ENCODE measurements at regions not wholly inside any gene's neighbourhood (a gene's known extent, or its start where the extent isn't known, plus 50 kb on each side); places are given as distances from the start of the nearest gene placed in this dataset.

DNA sequence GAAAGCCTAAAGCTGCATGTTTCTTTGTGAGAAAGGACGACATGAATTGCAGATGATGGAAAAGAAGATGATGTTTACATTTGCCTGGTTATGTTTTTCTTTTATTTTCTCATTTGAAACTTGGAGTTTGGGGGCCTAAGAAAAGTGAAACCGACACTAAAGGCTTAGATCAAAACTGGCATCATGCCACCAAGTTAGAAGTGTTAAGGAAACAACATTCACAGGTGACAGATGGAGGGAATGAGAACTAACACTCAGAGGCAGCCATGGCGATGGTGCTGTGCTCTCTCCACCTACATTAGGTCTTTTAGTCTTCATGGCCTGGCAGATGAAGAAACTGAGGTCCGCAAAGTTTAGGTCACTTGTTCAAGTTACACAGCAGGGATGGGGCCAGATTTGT, 923.6 kb downstream of the TUSC7 start:
- no peak for DNase-seq (ENCODE audit: low read depth in 2 of 3, low spot score in 1 of 3)

DNA sequence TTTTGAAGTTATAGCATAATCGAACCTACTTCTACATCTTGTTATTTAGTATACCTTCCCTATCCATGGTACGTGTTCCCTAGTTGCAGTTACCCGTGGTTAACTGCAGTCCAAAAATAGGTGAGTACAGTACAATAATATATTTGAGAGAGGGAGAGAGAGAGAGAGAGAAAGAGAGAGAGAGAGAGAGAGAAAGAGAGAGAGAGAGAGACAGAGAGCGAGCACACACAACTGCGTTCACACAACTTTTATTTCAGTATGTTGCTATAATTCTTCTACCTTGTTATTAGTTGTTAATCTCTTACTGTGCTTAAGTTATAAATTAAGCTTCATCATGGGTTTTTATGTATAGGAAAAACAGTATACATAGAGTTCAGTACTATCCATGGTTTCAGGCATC, 928.1 kb downstream of the TUSC7 start:
- DNase-seq (ENCODE audit: low read depth in 2 of 3, low spot score in 1 of 3), result no peak

DNA sequence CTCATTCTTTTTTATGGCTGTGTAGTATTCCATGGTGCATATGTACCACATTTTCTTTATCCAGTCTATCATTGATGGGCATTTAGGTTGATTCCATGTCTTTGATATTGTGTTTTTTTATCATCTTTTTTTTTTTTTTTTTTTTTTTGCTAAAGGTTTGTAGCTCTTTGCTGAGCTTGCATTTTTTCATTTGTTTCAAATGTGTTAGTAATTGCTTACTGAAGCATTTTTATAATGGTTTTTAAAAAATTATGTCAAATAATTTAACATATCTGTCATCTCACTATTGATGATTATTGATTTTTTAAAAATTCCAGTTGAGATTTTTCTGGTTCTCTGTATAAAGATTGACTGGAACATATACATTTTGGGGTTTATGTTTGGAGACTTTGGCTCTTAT, 934.6 kb downstream of the TUSC7 start:
- DNase-seq (ENCODE audit: low read depth in 2 of 3, low spot score in 1 of 3), result no peak

DNA sequence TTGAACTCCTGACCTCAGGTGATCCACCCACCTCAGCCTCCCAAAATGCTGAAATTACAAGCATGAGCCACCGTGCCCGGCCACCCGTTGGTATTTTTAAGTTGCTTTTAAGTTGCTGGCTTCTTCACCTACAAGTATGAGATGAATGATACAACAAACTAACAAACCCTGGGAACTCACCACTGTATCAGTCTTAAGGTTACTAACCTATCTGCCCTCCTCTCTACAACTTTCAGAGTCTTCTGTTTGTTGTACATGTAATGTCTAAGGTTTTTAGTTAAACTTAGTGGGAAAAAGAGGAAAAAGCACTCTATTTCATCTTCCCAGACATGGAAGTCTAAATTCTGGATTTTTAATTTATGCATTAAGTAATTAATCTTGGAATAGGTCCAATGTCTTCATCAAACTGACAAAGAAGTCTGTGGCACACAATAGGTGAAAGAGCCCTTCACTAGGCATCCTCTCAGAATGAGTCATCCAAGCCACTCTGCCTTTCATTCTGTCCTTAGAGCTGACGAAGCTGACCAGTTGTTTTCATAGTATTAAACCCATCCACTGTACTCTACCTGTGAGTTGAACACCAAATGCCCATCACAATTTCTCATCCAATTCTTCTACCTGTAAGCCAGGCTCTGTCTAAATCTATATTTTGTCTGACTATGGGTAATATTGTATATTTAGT, 936.1 kb downstream of the TUSC7 start:
- no peak for DNase-seq (ENCODE audit: low read depth in 2 of 3, low spot score in 1 of 3)

DNA sequence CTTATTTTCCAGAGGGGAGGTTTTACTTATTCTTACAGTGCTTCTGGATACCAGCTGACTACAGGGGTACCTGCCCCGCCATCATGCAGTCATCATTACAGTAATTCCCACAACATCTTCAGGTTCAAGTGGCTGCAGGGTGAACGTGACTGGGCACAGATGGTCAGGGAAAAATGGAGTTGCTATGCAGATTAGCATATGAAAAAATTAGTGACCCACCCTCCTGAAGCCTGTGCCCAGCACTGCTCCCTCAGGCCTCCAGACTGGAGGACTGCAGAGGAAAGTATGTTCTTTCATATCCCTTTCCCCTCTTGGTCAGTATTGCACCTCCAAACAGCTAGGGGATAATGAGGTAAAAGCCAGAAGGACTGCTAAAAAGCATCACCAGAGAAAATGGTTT, 937.9 kb downstream of the TUSC7 start:
- DNase-seq (ENCODE audit: low read depth in 2 of 3, low spot score in 1 of 3), result no peak

DNA sequence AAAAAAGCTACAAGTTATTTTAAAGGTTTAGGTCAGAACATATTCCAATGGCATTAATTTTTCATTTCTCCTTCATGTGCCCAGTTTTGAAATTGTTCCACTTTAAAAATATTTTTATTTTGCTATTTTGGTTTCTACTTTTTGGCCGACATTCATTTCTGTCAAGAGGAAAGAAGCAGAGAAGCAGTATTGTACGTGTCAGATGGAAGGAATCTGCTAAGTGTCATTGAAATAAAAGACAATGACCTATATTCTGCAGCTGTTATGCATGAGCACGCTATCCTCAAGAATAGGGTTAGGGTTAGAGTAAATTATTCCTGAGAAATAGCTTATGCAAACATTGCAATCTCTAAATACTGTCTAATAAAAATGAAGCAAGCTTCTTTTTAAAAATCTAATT, 941.7 kb downstream of the TUSC7 start:
- DNase-seq (ENCODE audit: low read depth in 2 of 3, low spot score in 1 of 3), result no peak

DNA sequence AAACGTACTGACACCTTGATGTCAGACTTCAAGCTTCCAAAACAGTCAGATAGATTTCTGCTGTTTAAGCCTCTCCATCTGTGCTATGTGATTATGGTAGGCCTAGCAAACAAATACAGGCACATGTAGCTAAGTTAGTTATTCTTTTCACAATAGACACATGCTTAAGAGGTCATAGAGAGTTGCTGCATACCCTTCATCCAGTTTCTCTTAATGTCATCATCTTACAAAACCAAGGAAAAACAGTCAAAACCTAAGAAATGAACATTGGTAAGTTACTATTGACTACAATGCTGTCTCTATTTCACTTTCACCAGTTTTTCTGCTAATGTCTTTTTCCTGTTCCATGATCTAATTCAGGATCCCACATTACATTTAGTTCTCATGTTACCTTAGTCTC, 946.8 kb downstream of the TUSC7 start:
- DNase-seq (ENCODE audit: low read depth in 2 of 3, low spot score in 1 of 3), result no peak

DNA sequence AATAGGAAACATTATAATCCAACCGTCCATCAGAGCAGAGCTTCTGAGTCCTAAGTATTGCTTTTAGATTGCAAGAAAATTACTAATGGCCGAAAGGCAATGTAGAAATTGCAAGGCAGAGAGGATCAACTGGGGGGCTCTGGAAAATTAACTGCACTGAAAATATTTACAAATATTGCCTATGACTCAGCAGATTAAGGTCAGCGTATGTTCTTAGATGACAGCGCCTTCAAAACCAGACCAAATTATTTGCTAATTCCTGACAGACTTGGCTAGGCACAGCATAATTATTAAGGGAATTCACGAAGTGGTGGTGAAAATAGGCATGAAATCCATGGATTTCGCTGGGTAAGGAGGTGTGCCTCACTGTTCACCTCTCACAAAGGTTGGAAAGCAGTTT, 947.7 kb downstream of the TUSC7 start:
- DNase-seq (ENCODE audit: low read depth in 2 of 3, low spot score in 1 of 3), result no peak

DNA sequence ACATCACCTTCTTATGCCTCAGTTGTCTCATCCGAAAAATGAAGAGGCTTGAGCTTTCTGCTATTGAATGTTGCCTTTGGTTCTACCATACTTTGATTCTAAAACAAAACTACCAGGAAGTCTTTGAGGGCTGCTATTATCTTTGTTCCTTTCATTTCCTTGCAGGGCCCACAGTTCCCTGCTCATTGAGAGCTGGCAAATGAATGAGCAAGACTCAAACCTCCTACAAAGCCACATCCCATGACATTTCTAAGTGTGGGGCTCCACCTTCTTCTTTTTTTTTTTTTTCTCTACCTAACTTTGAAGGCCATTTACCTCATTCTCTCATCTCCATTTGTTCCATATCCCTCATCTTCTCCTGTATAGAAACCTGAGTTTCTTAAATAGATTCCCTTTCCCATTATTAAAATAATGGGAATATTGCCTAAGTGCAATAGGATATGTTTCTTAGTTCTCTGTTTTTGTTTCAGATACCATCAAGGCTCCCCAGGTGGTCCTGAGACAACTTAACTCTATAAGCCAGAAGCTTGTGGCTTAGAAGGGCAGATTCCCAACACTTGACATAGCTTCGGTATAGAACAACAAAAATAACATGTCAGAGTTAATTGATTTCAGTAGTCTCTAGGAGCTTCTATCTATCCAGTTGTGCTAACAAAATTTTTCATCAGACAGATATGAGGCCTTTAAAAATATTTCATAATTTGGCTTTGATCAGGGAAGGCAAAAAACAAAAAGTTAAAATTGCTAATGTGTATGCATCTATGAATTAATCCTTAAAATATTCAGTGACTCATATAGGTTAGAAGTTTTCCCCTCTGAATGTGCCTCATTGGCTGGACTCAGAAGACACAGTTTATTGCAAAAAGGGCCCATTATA, 951.6 kb downstream of the TUSC7 start:
- DNase-seq (ENCODE audit: low read depth in 2 of 3, low spot score in 1 of 3), result no peak

DNA sequence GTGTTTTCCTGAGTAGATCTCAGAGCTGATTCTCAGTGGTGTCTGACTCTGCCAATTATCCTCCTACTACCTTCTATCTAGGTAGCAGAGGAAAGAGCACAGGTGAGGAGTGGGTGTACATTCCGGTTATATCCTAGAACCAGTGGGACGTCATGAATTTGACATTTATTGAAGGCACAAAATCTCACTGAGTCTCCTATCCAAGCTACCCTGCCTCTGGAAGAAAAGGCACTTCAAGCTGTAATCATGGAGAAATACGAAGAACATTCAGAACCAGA, 952.2 kb downstream of the TUSC7 start:
- no peak for DNase-seq (ENCODE audit: low read depth in 2 of 3, low spot score in 1 of 3)

DNA sequence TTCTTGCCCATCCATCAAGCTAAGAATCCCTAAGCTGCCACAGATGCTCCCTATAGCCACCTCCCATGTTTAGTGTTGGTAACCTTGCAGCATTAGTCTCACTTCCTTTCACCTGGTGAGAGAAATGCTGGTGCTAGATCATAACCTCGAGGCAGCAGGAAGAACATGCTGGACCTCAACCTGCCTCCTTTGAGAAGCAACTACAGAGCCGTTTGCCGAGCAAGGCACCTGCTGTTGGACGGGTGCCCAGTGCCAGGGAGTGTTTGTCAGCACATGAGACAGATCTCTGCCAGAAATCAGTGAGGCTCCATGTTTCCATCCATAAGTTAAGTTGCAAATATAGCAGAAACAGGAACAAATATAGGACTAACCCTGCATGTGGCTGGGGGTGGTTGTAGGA, 955.7 kb downstream of the TUSC7 start:
- DNase-seq (ENCODE audit: low read depth in 2 of 3, low spot score in 1 of 3), result no peak

DNA sequence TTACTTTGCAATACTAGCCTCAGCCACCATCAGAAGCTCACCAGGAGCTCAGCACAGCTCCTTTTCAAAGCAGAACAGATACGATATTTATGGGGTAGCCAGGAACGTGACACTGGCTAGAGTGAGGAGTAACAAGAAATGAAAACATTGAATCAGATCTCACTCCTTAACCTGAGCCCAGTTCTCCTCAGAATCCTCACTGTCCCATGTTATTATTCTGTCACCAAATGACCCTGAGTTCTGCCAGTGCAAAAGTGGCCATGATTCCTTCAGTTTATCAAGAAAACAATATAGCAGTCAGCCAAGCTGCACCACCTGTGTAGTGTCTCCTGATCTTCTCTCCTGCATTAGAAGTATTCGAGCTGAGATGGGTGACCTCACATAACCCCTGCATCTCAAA, 956.7 kb downstream of the TUSC7 start:
- DNase-seq (ENCODE audit: low read depth in 2 of 3, low spot score in 1 of 3), result no peak

DNA sequence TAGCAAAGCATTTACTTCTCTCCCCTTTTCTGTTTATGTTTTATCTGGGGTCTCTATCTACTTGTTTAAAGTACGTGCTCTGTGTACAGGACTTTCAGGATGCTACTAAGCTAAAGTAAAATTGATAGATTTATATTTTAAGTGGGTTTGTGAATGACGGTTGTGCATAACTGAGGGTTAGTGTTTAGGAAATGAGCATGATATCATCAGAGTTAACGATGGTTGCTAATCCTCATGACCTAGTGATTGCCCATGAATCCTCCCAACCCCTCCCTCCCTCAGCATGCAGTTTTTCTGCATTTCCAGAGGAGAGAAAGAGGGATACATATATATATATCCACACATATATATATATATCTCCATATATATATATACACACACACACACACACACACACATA, 957.2 kb downstream of the TUSC7 start:
- no peak for DNase-seq (ENCODE audit: low read depth in 2 of 3, low spot score in 1 of 3)

DNA sequence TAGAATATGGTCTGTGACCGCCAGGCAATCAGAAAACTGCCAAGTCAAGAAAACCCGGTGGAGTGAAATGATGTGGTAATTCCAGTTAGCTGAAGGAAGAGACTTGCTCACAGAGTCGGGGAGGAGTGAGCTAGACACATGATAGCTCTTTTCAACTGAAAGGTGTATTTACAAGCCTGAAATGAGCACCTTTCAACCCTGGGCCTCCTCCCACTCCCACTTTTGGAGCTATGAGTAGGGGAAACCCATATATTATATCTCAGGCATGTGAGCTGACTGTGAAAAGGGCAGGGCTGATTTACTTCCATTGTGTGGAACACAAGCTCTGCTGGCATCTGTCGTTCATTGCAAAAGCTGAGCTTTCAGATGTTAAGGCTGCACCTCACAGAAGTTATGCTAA, 960.2 kb downstream of the TUSC7 start:
- DNase-seq (ENCODE audit: low read depth in 2 of 3, low spot score in 1 of 3), result no peak

DNA sequence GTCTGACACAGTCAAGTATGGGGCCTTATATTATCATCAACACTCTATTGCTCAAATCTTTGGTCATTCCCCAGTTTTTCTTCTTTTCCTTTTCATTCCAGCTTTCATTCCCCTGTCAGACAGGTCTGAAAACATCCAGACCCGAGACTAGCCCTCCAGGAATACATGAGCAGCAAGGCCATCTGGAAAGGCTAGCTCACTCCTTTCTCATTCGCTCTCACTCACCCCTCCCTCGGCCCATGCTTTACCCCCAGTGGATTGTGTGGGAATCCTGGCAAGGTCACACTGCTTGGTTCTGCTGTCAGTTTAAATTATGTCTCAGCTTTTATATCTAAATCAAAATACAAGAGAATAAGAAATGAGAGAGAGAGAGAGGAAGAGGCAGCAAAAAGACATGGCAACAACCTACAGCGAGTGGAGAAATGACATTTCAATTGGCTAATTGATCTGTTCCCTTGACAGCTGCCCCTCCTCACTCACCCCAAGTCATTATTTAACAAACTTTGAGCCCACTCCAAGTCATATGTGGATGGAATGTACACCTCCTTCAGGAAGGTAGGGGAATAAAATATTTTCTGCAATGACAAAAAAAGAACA, 962.2 kb downstream of the TUSC7 start:
- no peak for DNase-seq (ENCODE audit: low read depth in 2 of 3, low spot score in 1 of 3)

DNA sequence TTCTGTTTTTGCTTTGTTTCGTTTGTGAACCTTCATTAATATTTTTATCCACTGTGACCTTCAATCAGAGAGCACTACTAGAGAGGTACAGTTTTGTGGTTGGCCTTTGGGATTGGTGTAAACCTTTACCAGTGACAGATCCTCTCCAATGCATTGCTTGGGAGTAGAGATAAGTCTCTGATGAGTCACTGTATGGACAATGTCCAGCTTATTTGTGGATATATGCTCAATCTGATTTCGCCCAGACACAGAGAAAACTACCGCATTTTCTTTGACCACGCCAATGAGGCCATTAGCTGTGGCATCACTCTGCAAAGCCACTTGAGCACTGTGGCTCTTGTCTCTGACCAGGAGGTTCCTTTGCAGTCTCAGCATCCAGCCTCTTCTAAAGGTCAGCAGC, 964.7 kb downstream of the TUSC7 start:
- no peak for DNase-seq (ENCODE audit: low read depth in 2 of 3, low spot score in 1 of 3)

DNA sequence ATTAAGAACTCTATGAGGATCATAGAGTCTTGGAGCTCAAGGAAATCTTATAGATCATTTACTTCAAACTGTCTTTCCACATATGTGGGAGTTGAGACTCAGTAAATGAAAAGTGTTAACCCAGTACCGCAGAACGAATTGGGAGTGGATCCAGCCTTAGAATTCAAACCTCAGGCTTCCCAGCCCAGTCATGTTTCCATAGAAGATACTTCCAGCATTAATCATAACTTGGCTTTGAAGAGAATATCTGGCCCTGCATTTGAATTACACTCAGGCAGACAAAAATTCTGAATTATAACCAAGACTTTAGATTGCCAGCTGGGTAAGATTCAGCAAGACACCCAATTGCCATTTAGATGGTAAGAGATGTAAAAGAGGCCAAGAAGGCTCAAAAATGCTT, 972.0 kb downstream of the TUSC7 start:
- no peak for DNase-seq (ENCODE audit: low read depth in 2 of 3, low spot score in 1 of 3)

DNA sequence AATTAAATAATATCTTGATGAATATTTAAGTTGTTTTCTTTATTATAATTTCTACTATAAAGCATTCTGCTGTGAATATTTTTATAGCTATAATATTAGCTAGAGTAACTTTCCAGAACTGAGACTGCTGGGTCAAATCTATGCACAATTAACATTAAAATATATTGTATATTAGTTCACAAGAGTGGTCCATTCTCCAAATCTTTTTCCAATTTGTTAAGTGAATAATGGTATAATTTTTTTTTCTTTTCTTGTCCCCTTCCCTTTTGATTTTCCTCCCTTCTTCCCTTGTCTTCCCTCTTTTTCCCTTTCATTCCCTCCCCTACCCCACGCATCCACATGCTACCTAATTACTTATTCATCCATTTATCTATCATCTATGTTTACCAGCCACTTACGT, 977.5 kb downstream of the TUSC7 start:
- no peak for DNase-seq (ENCODE audit: low read depth in 2 of 3, low spot score in 1 of 3)

DNA sequence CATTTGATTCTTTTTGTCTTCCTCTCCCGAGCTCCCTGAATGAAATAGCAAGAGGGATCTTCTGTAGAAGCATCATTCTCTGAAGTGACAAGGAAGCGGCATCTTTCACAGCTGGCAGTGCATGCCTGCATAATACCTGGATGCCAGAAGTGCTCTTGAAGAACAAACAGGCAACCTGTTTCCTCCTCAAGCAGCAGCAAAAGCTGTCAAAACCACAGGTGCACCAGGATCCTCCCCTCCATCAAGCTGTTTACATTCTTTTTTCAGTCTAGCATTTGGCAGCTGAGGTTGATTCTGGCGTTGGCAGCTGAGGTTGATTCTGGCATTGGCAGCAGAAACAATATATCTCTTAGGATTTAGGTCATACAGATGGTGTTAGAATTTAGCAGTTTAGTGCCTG, 979.0 kb downstream of the TUSC7 start:
- DNase-seq (ENCODE audit: low read depth in 2 of 3, low spot score in 1 of 3), result no peak

DNA sequence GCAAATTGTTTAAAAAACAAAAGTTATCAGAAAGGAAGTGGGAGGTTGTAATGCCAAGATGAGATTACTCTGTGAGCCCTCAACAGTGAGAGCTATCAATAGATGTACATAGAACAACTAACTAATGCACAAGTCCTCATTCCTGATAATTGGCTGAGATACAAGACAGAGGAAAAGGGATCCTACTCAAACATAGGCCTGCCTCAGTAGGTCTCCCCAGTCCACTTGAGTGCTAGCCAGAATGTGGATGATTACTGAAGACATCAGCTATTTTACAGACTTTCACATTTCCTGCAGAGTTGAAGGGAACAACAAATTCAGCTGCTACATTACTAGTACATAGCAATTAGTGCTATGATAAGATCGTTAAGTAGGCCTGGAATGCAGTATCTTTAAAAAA, 981.9 kb downstream of the TUSC7 start:
- no peak for DNase-seq (ENCODE audit: low read depth in 2 of 3, low spot score in 1 of 3)

DNA sequence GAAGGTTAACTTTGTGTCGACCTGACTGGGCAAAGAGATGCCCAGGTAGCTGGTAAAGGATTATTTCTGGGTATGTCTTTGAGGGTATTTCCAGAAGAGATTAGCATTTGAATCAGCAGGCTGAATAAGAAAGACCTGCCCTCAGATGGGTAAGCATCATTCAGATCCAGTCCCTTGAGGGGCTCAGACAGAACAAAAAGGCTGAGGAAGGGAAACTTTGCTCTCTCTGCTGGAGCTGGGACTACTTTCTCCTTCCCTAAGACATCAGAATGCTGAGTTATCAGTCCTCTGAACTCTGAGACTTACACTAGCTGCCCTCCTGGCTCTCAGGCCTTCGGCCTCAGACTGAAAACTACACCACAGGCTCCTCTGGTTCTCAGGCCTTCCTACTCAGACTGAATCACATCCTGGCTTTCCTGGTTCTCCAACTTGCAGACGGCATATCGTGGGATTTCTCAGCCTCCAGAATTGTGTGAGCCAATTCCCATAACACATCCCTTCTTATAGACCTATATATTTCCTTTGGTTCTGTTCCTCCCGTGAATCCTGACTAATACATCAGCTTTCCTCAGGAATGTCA, 982.9 kb downstream of the TUSC7 start:
- no peak for DNase-seq (ENCODE audit: low read depth in 2 of 3, low spot score in 1 of 3)

DNA sequence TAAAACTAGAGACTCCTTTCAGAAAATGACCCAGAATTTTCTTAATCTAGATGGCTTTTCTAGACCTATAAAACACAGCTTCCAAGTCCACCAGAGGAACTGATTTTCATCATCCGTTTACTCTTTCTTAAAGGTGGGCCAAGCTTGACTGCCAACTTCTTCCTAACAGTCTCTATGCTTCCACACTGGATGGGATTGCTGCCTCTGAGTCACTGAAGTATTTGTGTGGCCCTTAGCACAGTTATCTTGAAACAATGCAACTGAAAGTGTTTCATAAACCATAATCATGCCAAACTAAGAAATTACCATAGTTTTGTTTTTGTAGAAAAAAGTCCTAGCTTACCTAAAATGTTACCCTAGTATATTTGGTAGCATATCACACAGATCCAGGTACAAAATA, 985.7 kb downstream of the TUSC7 start:
- DNase-seq (ENCODE audit: low read depth in 2 of 3, low spot score in 1 of 3), result no peak
